CD4-positive, alpha-beta T cell (primary cell): ENCODE measurements at regions not wholly inside any gene's neighbourhood (a gene's known extent, or its start where the extent isn't known, plus 50 kb on each side); places are given as distances from the start of the nearest gene placed in this dataset.

ENCODE experiments used
- ATAC-seq: fragments of 200-7000 bp; cut with Tn5 transposase; one replicate; pipeline ENCODE4 v1.10.0; 2022; ENCODE audit warnings: mild to moderate bottlenecking; ENCODE audit not compliant: poor library complexity
- CTCF ChIA-PET: fragments of 350-600 bp; sonication (Branson Sonifier 250); formaldehyde crosslinking; loops from one replicate; lab custom pipeline; 2021; ENCODE audit warnings: antibody characterized with exemption, inconsistent platforms; lab: Charles Lee
- POLR2A ChIA-PET: fragments of 350-600 bp; sonication (Branson Sonifier 250); formaldehyde crosslinking; loops from one replicate; lab custom pipeline; 2021; ENCODE audit warnings: antibody characterized with exemption, inconsistent platforms; lab: Charles Lee
- DNase-seq, 14 experiments: peaks; one replicate each; pipeline ENCODE4 v3.0.0-alpha.2; 2013 to 2020; ENCODE audit warnings: mixed read lengths in 2 of 14
- H3K27ac ChIP-seq, 2 donors: one replicate each; pipeline versions ENCODE4 v1.5.1 to v1.7.0; 2013; ENCODE audit warnings: low read length in 2 of 2, low read depth in 1 of 2, mild to moderate bottlenecking in 1 of 2
- H3K27me3 ChIP-seq, 2 experiments: 1 replicate in 1 of 2; 2 replicates in 1 of 2; pipeline versions ENCODE4 v1.6.1 to v1.7.0; 2013; ENCODE audit warnings: low read length in 2 of 2, control low read depth in 1 of 2, mild to moderate bottlenecking in 1 of 2, moderate library complexity in 1 of 2; ENCODE audit not compliant: insufficient read depth in 2 of 2, control insufficient read depth in 1 of 2
- H3K36me3 ChIP-seq: one replicate; pipeline ENCODE4 v1.6.1; 2013; ENCODE audit warnings: low read length, control low read depth; ENCODE audit not compliant: insufficient read depth
- H3K4me1 ChIP-seq: one replicate; pipeline ENCODE4 v1.6.1; 2013; ENCODE audit warnings: low read length, control low read depth; ENCODE audit not compliant: insufficient read depth
- H3K4me3 ChIP-seq: one replicate; pipeline ENCODE4 v1.5.1; 2013; ENCODE audit warnings: mild to moderate bottlenecking, low read length, moderate library complexity
- H3K9me3 ChIP-seq, 2 experiments: 1 replicate in 1 of 2; 2 replicates in 1 of 2; pipeline versions ENCODE4 v1.6.1 to v1.7.0; 2013; ENCODE audit warnings: low read length in 2 of 2, mild to moderate bottlenecking in 2 of 2, control low read depth in 1 of 2, moderate library complexity in 1 of 2; ENCODE audit not compliant: control insufficient read depth in 1 of 2, insufficient read depth in 1 of 2
- H3K27ac Mint-ChIP-seq: one replicate; pipeline ENCODE4 v1.8.0; 2020; ENCODE audit warnings: mixed read lengths
- H3K27me3 Mint-ChIP-seq: one replicate; pipeline ENCODE4 v1.8.0; 2021; ENCODE audit warnings: mixed read lengths
- H3K36me3 Mint-ChIP-seq: one replicate; pipeline ENCODE4 v1.8.0; 2021; ENCODE audit warnings: low read depth, mixed read lengths
- H3K4me1 Mint-ChIP-seq: one replicate; pipeline ENCODE4 v1.8.0; 2021; ENCODE audit warnings: low read depth, mixed read lengths
- H3K4me3 Mint-ChIP-seq: one replicate; pipeline ENCODE4 v1.8.0; 2020; ENCODE audit warnings: mild to moderate bottlenecking, mixed read lengths
- H3K9me3 Mint-ChIP-seq: one replicate; pipeline ENCODE4 v1.8.0; 2020; ENCODE audit warnings: mixed read lengths
- intact Hi-C, 2 experiments: fragments of 100-400 bp; cut with DNase I in 1 of 2; cut with micrococcal nuclease in 1 of 2; formaldehyde crosslinking; loops; one replicate each; pipeline versions ENCODE4 v1.15.1 to v1.9.0; 2023 to 2025; cut with DNase I, micrococcal nuclease
- TF ChIP-seq, protein P1 (sequence below): fragments of 200-600 bp; IDR thresholded peaks from one replicate; pipeline ENCODE4 v1.8.0; 2022; ENCODE audit warnings: antibody characterized with exemption, mild to moderate bottlenecking

DNA sequence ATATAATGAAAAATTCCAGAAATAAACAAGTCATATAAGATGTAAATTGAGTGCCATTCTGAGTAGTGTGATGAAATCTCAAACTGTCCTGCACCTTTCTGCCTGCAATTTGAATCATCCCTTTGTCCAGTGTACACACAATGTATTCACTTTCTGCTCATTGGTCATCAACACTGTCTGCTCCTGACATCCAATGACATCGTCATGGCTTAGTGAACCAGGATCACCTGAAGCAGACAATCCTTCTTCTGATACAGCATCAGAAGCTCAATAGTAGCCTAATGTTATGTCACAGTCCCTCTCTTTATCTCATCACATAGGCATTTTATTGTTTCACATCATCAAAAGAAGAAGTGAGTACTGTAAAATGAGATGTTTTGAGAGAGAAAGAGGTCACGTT lies 366.3 kb downstream of the RFPL4B start:
- no peak for ATAC-seq
- intact Hi-C loops: no loop called here

DNA sequence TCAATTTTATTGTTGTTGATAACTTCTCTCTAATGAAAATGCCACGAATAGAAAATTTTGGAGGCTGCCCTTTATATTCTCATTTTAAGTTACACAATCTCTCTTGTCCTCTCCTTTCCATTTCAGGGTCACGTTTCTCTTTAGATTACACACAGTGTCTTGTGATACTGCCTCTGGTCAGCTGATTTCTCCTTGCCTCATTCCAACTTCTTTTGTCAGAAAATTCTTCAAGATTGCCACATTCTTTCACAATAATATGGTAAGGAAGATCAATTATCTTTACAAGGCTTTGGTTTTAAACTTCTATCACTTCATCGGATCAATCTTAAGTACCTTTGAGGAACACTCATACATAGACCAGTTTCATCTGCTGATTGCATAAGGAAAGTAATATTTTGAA lies 370.3 kb downstream of the RFPL4B start:
- no peaks in the 10 kb centered on the region for H3K27me3 ChIP-seq

More for the DNA sequence above, 366.3 kb downstream of the RFPL4B start:
- H3K4me1 Mint-ChIP-seq: no peaks in the 10 kb centered on the region
- no peak overlapping the region for H3K27ac Mint-ChIP-seq
- H3K4me3 Mint-ChIP-seq: no peak overlapping the region
- no peaks in the 10 kb centered on the region for H3K9me3 Mint-ChIP-seq
- TF ChIP-seq, protein P1, sequence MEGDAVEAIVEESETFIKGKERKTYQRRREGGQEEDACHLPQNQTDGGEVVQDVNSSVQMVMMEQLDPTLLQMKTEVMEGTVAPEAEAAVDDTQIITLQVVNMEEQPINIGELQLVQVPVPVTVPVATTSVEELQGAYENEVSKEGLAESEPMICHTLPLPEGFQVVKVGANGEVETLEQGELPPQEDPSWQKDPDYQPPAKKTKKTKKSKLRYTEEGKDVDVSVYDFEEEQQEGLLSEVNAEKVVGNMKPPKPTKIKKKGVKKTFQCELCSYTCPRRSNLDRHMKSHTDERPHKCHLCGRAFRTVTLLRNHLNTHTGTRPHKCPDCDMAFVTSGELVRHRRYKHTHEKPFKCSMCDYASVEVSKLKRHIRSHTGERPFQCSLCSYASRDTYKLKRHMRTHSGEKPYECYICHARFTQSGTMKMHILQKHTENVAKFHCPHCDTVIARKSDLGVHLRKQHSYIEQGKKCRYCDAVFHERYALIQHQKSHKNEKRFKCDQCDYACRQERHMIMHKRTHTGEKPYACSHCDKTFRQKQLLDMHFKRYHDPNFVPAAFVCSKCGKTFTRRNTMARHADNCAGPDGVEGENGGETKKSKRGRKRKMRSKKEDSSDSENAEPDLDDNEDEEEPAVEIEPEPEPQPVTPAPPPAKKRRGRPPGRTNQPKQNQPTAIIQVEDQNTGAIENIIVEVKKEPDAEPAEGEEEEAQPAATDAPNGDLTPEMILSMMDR: no peak
- no peak overlapping the region for H3K27ac ChIP-seq
- no peak for DNase-seq
- H3K4me1 ChIP-seq: no peaks in the 10 kb centered on the region
- no peaks in the 10 kb centered on the region for H3K36me3 ChIP-seq
- H3K36me3 Mint-ChIP-seq: no peaks in the 10 kb centered on the region
- H3K9me3 ChIP-seq: no peaks in the 10 kb centered on the region
- ChIA-PET POLR2A (no interaction called here), CTCF (no interaction called here)
- H3K27me3 Mint-ChIP-seq: no peaks in the 10 kb centered on the region
- H3K4me3 ChIP-seq: no peak overlapping the region
- no peaks in the 10 kb centered on the region for H3K27me3 ChIP-seq

DNA sequence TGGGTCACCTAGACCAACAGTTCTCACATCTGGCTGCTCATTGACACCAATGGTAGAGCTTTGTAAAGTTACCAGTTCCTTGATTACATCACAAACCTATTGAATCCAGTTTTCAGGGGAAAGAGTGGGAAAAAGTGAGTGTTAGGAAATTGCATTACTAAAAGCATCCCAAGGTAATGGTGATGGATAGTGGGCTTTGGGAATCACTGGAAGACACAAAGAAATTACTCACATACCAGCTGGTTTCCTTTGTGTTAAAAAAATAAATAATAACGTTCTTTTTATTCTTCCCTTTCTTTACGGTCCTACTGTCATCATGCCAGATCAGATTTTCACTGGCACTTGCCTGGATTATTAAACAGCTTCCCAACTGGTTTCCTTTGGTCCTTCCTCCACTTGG lies 370.7 kb downstream of the RFPL4B start:
- H3K27ac ChIP-seq: no peak overlapping the region
- no peak for DNase-seq

More for the DNA sequence above, 370.3 kb downstream of the RFPL4B start:
- Mint-ChIP-seq H3K4me1 (no peaks in the 10 kb centered on the region), H3K4me3 (no peak overlapping the region), H3K27ac (no peak overlapping the region), H3K27me3 (no peaks in the 10 kb centered on the region), H3K36me3 (no peaks in the 10 kb centered on the region), H3K9me3 (peaks cover 3% of the 10 kb centered on the region)
- ChIA-PET POLR2A (no interaction called here), CTCF (no interaction called here)
- H3K4me1 ChIP-seq: no peaks in the 10 kb centered on the region
- H3K36me3 ChIP-seq: no peaks in the 10 kb centered on the region
- no peak overlapping the region for H3K4me3 ChIP-seq
- TF ChIP-seq, protein P1: no peak
- ATAC-seq (no peak), DNase-seq (no peak)
- no peaks in the 10 kb centered on the region for H3K9me3 ChIP-seq
- intact Hi-C loops: no loop called here
- no peak overlapping the region for H3K27ac ChIP-seq

More for the DNA sequence above, 370.7 kb downstream of the RFPL4B start:
- Mint-ChIP-seq H3K27ac (no peak overlapping the region), H3K27me3 (no peaks in the 10 kb centered on the region), H3K4me3 (no peak overlapping the region), H3K36me3 (no peaks in the 10 kb centered on the region), H3K9me3 (peaks cover 3% of the 10 kb centered on the region), H3K4me1 (no peaks in the 10 kb centered on the region)
- Histone ChIP-seq H3K9me3 (no peaks in the 10 kb centered on the region), H3K4me1 (no peaks in the 10 kb centered on the region), H3K4me3 (no peak overlapping the region), H3K27me3 (no peaks in the 10 kb centered on the region), H3K36me3 (no peaks in the 10 kb centered on the region)
- CTCF ChIA-PET: no interaction called here
- intact Hi-C loops: no loop called here
- no peak for ATAC-seq
- TF ChIP-seq, protein P1: no peak
- POLR2A ChIA-PET: no interaction called here
